Stimulated activated CD4-positive, alpha-beta T cell treated with anti-CD3 and anti-CD28 coated beads, Interleukin-2, amount 100 ng/mL, for 4 hours (primary cell): ENCODE measurements at regions not wholly inside any gene's neighbourhood (a gene's known extent, or its start where the extent isn't known, plus 50 kb on each side); places are given as distances from the start of the nearest gene placed in this dataset.

Experiments
- DNase-seq: peaks from one replicate; pipeline ENCODE4 v3.0.0-alpha.2; 2020; ENCODE audit warnings: low read depth

DNA sequence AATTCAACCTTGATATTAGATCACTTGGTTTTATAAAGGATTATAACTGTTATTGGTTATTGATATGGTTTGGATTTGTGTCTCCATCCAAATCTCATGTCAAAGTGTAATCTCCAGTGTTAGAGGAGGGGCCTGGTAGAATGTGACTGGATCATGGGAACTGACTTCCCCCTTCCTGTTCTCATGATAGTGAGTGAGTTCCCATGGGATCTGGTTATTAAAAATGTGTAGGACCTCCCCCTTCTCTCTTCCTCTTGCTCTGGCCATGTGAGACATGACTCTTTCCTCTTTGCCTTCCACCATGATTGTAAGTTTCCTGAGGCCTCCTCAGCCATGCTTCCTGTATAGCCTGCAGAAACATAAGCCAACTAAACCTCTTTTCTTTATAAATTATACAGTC lies 136.0 kb upstream of the UBE2E2 start:
- DNase-seq = no peak

DNA sequence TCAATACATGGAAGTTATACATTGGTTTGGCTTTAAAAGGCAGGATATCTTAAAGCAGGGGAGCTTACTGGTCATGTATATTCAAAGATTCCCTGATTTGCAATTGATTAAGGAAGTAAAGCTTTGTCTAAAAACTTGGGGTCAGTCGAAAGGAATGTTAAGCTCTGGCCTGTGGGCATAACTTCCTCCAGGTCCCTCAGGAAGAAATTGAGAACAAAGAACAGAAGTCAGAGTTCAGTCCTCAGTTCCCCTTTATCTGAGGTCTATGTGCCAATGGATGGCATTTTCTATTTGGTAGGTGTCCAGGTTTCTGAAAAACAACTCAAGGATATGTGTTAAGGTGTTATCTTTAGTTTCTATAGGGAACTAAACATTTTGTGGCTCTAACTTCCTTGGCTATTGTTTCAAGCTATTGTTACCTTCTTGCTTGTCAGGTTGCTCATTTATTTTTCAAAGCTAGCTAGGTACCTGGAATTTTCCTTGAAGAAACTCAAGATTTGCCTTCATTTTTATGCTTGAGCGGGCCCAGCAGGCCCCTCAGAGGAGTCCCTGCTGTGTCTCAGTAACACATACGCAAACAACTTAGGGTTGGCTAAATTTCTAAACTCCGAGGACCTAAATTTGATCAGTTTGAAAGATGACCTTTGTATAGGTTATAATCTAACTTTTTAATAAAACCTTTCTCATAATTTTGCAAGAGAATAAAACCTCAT lies 135.0 kb upstream of the UBE2E2 start:
- no peak for DNase-seq

DNA sequence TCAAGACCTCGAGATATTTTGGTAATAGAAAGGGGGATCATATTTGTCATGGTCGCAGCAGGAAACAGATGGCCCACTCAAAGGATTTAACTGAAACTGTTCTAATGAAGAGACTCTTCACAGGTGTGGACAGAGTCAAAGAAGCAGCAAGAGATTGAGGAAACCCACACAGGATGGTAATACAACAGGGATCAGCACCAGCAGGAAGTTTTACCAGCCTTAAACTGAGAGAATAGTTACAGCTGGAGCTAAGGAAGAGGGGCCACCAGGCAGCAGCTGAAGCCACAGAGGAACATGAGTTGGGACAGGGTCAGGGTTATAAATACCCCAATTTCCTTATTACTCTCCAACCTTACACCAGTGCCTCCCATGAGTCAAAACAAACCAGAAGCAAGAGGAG lies 131.8 kb upstream of the UBE2E2 start:
- no peak for DNase-seq

DNA sequence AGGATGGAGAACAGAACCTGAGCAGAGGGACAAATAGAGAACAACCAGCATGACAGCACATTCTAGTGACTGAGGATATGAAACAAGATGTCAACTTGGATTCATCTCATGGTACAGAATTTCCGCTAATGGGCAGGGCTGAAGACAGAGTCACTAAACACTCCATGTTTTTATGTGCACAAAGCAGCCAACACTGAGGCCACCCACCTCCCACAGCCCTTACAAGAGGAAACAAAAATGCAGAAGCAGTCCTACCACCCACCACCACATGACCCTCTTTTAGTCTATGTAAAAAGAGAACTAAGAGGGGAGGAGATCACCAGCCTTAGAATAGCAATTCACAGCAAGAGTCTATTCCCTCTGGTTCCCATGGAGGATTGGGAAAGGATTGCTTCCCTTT lies 131.4 kb upstream of the UBE2E2 start:
- DNase-seq = no peak

DNA sequence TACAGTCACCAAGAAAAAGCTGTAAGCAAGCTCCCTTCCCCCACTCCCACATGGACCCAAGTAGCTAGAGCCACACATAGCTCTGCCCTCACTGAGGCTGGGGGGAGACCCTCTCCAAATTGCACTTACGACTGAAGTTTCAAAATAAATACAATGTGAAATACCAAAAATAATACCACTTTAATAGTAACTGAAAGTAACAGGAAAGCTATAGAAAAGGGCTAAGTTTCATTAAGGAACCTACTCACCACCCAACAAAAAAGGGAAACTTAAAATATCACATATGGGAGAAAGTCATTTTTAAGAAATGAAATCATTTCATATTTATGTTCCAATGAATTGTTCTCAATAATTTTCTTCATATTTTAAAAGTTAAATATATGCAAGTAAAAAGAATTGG lies 130.4 kb upstream of the UBE2E2 start:
- DNase-seq = no peak

DNA sequence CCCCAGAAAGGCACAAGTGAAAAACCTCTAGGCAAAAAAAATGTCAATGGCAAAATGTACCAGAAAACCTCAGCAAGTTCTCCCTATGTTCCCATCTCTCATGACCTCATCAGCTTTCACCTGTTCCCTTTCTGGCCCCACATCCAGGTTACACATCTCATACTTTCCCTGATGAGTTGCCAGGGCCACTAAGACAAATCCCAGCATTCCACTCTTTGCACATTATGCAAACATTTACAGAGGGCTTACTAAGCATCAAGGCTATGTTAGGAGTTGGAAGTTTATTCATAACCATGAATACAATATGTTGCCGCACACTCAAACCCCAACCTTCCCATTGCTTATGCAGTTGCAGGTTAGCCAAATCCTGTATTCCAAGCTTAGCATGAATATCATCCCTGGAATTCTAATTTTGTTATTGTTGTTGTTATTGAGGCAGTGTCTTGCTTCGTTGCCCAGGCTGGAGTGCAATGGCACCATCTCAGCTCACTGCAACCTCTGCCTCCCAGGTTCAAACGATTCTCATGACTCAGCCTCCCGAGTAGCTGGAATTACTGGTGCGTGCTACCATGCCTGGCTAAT lies 129.3 kb upstream of the UBE2E2 start:
- DNase-seq = no peak

DNA sequence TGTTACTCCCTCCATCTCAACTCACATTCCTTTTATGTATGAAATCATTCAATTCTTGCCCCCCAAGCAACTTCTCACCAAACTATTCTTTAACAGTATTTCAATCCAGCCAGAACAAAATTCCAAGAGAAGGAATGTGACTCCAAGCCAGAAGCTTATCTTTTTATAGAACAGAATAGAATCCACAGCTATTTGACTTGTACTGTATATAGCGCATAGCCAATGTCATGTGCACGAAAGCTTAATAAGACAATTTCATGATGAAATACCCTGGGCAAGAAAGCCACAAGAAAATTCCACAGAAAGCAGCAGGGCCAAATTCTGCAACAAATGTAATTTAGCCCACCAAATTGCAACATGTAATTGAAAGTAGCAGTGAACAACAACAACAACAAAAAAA lies 127.6 kb upstream of the UBE2E2 start:
- DNase-seq = no peak

DNA sequence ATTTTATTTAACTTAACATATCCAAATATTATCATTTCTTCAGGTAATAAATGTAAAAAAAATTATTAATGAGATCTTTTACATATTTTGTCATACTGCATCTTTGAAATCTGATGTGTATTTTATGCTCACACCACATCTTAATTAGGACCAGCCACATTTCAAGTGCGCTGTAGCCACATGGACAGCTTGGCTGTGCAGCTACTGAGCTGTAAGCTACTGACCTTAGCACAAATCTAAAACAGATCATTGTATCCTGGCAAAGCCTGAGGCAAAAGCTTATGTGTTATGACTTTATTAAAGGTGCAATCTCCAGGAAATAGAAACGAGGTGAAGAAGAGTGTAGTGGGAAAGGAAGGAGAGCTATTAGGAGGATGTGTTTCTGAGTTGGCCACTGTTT lies 126.7 kb upstream of the UBE2E2 start:
- no peak for DNase-seq

DNA sequence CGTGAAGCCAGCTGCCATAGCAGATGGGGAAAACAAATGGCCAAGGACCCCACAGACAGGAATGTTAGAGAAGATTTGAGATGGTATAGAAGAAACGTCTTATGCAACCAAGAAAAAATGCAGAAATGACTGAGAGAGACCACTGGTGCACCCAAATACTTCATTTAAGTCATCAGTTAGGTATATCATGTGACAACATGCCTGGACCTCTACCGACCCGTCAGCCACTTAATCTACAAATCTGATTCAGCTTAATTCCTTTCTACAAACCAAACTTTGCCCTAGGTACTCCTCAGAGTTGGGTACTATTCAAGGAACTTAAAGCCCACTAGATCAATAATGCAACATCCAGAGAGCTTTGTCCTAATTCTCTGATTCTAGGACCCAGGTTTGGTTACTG lies 126.0 kb upstream of the UBE2E2 start:
- no peak for DNase-seq

DNA sequence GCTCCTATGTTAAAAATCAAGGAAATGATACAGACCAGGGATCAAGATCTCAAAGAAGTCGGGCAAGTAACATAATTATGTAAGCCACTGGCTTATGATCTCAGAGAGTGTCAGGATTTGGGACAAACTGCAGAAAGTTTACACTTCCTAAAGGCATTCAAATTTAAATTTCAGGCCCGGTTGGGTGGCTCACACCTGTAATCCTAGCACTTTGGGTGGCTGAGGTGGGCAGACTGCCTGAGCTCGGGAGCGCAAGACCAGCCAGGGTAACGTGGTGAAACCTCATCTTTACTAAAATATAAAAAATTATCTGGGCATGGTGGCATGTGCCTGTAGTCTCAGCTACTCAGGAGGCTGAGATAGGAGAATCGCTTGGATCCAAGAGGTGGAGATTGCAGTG lies 124.4 kb upstream of the UBE2E2 start:
- DNase-seq = no peak

DNA sequence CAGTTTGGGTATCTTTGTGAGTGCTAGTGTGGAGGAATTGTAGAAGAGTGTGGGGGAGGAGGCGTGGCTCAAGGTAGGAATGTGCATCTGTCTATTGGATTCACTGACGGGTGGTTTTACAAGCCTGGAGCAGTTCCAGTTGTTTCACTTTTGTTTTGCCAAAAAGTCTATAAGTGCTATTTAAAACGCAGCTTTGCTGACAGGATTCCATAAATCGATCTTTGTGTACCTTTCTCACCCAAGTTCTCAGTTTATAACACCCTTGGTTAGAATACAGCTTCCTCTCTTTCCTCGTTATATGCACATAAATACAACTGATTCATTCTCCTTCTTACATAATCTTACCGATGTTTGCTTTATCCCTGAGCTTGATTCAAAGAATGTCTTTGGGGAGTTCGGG lies 123.2 kb upstream of the UBE2E2 start:
- no peak for DNase-seq

DNA sequence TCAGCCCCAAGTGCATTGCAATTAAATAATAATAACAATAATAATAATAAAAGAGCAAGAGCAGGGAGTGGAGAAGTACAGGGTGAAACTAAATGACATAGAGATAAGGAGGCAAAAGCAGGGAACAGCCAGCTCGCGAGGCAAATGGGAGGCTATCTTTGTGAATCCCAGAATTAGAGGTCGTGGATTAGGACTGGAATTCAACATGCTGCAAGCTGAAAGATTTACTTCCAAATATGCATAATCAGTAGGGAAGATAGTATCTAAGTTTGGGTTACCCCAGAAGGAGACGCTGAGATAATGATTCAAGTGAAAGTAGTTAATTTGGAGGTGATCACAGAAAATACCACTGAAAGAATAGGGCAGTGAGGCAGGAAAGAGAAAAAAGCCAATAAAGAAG lies 119.4 kb upstream of the UBE2E2 start:
- no peak for DNase-seq

DNA sequence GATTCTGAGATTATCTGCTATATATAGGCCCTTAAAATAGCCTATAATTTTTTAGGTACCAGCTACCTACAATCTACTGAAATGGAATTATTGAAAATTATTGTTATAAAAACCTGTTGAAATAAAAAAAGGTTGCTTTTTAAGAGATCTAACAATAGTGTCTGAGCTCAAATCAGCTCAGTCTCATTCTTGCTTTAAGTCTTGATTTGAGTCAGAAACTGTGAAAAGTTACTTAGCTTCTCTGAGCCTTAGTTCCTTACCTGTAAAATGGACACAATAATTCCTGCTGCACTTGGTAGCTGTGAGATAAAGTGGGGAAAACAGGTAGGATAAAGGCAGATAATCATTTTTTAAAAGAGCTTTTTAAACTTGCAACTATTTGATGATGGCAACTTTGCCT lies 118.8 kb upstream of the UBE2E2 start:
- DNase-seq = no peak

DNA sequence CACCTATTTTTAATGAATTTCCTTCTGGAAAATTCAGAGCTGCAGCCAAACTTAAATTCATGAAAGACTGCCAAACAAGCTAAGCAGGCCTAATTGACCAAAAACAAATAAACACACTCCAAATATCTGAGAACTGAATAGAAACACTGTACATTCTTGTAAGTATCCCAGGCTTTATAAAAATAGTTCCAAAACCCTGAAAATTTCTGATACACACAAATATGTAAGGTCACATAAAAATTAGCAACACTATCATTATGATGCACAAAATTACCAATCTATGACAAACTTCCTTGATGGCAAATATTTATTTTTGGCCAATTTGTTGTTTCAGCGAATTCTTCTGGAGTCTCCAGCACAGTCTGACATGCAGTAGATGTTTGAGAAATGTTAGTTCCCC lies 117.9 kb upstream of the UBE2E2 start:
- DNase-seq = no peak

DNA sequence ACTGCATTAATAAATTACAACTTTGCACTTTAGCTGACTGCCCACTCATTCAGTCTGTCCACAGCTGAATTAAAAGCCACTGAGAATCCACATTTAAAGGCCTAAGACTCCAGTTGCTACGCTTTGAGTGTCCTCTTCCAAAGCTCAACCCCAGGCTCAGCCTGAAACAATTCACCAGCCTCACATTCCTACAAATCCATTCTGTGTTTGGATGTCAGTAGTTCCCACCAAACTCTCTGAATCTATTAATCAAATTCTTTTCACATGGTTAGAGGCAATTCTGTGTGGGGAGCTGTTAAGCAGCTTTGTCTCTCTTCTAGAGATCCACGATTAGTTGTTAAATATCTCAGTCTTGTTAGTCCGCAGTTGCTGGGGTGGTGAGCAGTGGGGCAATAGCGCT lies 116.8 kb upstream of the UBE2E2 start:
- no peak for DNase-seq

DNA sequence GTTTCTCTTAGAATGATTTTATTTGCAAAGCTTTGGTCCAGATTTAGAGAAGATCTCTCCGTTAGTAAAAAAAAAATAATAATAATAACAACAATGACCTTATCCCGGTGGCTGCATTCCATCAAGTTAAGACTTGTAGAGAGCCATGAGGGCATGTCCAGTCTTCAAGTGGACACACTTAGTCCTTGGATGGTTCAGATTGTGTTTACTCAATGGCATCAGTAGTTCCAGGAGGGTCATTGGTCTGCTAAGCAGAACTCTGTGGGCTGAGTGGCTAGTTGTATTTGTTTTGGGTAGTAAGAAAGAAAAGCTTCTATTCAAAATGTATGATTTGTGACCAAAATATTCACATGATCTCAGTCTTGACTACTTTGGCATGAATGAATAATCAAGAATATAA lies 116.3 kb upstream of the UBE2E2 start:
- no peak for DNase-seq

DNA sequence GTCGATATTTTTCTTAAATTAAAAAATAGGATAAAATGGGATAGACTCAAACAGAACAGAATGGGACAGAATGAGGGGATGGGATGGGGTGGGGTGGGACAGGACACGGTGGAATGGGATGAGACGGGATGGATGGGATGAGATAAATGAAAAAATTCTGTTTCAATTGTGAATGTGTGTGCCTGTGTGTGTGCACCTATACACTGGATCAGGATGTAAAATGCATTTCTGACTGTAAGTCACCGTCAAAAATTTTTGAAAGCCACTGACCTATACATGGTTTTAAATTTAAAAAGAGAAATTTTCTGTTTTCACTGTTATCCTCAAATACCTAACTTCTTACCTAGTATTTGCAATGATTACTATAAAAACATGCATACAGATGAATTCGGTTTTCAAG lies 108.7 kb upstream of the UBE2E2 start:
- no peak for DNase-seq

DNA sequence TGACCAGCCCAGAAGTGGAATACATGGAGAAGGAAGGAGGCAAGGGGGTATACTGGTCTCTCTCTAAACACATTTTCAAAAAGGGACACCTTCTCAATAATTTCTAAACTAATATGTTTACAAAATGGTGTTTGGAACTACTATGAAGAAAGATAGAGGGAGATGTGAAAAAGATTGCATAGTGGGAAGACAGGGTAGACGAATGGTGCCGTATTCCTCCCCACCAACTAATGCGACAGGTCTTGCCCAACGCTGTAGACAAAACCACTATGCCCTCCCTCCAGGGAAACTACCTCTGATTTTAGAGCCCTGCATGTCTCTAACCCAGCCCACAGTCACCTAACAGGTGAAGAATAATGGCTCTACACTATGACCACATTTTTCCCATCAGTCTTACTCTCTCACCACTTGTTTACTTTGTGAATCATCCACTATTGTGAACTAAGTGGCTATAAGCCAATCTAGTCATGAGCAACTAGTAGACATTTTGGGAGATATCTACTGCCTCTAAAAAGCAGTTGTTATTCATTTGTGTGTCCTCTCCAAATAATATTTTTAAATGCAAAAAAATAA lies 108.2 kb upstream of the UBE2E2 start:
- DNase-seq = no peak

DNA sequence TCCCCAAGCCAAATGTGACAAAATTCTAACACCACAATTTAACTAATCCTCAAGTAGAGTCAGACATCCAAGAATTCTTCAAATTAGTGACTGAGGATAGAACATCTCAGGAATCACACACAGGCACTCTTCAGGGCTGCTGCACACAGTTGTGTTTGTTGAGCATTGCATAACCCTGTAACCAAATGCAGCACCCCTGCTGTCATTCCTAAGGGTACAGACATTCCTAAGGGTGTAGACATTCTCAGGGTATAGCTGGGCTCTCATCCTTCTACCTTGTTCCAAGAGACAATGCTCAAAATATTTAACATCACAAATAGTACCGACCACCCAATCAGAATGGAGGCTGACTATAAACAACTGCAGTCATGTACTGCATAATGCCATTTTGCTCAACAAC lies 107.1 kb upstream of the UBE2E2 start:
- no peak for DNase-seq

DNA sequence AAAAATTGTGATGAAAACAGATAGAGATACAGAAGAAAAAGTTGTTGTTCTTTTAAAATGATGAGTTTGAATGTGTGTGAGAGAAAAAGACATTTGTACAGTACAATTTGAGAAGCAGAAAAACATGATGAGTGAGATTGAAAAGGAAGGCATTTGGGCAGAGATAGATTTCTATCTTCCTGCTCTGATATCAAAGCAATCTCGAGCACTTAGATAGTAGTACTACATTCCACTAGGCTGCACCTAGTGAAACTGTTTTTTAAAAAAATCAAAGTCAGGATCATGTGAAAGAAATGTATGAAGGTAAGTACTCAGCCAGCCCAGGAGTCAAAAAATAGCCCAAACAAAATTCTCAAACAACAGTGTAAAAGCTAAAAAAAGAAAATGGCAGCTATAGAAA lies 104.1 kb upstream of the UBE2E2 start:
- DNase-seq = no peak

DNA sequence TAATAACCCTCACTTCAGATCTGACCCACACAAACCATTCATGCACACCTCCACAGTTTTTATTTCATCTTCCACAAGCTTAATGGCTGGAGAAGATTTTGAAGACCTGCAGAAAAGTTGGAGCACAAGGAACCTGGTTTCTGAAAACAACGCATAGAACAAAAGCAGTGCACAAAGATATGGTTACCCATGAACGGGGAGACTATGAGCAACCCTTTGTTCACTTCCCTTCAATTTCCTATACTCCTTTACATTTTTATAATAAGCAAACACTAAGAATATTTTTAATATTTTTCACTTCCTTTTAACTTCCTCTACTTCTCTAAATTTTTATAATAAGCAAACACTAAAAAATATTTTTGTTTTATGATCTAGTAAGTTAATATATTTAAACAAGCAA lies 103.5 kb upstream of the UBE2E2 start:
- no peak for DNase-seq

DNA sequence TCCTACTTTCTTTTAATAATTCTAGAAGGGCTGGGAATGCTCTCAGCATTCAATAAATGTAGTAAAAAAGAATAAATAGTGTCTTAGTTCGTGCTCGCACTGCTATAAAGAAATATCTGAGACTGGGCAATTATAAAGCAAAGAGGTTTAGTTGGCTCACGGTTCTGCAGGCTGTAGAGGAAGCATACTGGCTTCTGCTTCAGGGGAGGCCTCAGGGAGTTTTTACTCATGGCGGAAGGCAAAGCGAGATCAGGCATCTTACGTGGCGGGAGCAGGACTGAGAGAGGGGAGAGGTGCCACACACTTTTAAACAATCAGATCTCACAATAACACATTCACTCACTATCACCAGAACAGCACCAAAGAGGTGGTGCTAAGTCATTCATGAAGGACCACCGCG lies 103.0 kb upstream of the UBE2E2 start:
- DNase-seq = no peak

DNA sequence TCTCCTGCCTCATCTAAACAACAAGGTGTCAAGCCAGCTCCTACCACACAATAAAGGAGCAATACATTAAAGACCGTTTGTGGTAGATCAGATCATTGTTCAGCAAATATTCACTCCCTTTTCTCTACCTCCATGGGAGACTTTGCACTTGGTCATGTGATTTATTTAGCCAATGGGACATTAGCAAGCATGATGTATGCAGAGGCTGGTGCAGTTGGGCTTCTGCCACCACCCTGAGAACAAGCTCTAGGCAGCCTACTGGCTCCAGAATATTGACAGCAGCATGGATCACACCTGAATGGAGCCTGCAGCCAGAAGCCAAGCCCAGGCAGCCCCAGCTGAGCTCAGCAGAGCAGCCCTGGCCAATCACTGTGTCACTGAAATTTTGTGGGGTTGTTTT lies 99.4 kb upstream of the UBE2E2 start:
- no peak for DNase-seq

DNA sequence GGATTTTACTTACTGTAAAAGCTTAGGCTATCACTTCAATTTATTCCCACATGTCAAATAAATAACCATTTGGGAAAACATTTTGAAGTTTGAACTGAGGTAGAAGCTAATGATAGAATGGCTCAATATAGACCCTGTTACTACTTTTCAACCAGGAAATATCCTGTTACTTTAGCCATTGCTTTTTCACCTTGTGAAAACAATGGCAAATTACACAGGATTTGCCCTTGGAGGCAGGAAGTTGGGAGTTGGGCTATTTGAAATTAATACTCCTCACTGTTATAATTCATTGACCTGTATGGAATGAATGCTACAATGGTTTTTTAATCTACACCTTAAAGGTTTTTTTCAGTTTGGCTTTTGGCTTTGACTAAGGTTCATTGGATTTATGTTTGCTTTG lies 98.1 kb upstream of the UBE2E2 start:
- no peak for DNase-seq
